GM12891 (cell line): ENCODE measurements at regions not wholly inside any gene's neighbourhood (a gene's known extent, or its start where the extent isn't known, plus 50 kb on each side); places are given as distances from the start of the nearest gene placed in this dataset.

Source experiments
- PAX5 ChIP-seq: IDR thresholded peaks from 2 replicates; pipeline ENCODE4 v1.6.1; 2011; ENCODE audit warnings: low read length, moderate library complexity, mild to moderate bottlenecking; ENCODE audit not compliant: insufficient read depth, severe bottlenecking
- POLR2A ChIP-seq: IDR thresholded peaks from 2 replicates; pipeline ENCODE4 v1.6.1; 2011; ENCODE audit warnings: low read depth, low read length, control low read depth
- POLR2AphosphoS5 ChIP-seq: IDR thresholded peaks from 2 replicates; pipeline ENCODE4 v1.6.1; 2011; ENCODE audit warnings: low read depth, low read length, control low read depth
- SPI1 ChIP-seq: IDR thresholded peaks from 2 replicates; pipeline ENCODE4 v1.6.1; 2011; ENCODE audit warnings: low read depth, low read length, control low read depth
- TAF1 ChIP-seq: IDR thresholded peaks from 2 replicates; pipeline ENCODE4 v1.6.1; 2011; ENCODE audit warnings: low read depth, low read length, control low read depth

DNA sequence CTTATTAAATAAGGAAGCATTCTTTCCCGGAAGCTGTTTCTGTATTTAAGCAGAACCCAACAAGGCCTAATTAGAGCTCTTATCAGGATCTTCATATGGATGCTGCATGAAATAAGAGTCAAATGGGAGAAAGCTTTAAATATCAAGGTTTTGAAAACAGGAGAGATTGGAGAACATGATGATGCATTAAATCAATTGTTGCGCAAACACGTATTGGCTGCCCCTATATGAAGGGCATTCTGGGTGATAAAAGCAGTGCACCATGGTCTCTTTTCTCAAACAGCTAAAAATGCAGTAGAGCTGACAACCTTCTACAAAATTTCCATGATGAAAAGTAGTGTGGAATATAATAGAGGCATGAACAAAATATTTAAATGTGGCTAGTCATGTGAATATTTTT lies 98.9 kb downstream of the TBXT start:
- TF ChIP-seq POLR2A (no peak), POLR2AphosphoS5 (no peak), PAX5 (no peak), TAF1 (no peak), SPI1 (no peak)
